ENCODE measurements at regions not wholly inside any gene's neighbourhood (a gene's known extent, or its start where the extent isn't known, plus 50 kb on each side); places are given as distances from the start of the nearest gene placed in this dataset.

GRCh38 chr17:33509331-33509730, 216.2 kb upstream of the ASIC2 start:
- TF ChIP-seq CTCF (IDR thresholded peaks at IDR 0.05) (no peak), POLR2A (IDR thresholded peaks at IDR 0.05) (no peak)
